ENCODE measurements at regions not wholly inside any gene's neighbourhood (a gene's known extent, or its start where the extent isn't known, plus 50 kb on each side); places are given as distances from the start of the nearest gene placed in this dataset.

- Histone ChIP-seq H3K27me3 (replicated peaks in 1 of 4; ENCODE audit: control extremely low read depth in 1 of 4, control insufficient read depth in 3 of 4, insufficient read depth in 4 of 4, low read length in 3 of 4) (no peaks in the 10 kb centered on the region), H2AFZ (ENCODE audit: insufficient read depth, low read depth, low read length, poor library complexity, severe bottlenecking) (no peak overlapping the region), H3K79me2 (ENCODE audit: control insufficient read depth, insufficient read depth, low read length) (no peaks in the 10 kb centered on the region), H3K4me2 (replicated peaks; ENCODE audit: low read depth, low read length, poor library complexity, severe bottlenecking) (no peak overlapping the region), H3K4me3 (ENCODE audit: control extremely low read depth in 1 of 5, extremely low read depth in 1 of 5, insufficient read depth in 1 of 5, low read depth in 2 of 5, low read length in 4 of 5) (no peak overlapping the region), H3K36me3 (replicated peaks in 1 of 2; ENCODE audit: control extremely low read depth in 1 of 2, control insufficient read depth in 1 of 2, extremely low read depth in 1 of 2, insufficient read depth in 2 of 2, low read length in 1 of 2) (no peaks in the 10 kb centered on the region), H3K4me1 (ENCODE audit: control insufficient read depth in 2 of 2, insufficient read depth in 2 of 2, low read length in 2 of 2) (no peaks in the 10 kb centered on the region), H3K9ac (ENCODE audit: low read length) (no peak overlapping the region), H3K9me3 (ENCODE audit: control extremely low read depth in 1 of 3, control insufficient read depth in 2 of 3, insufficient read depth in 1 of 3, low read length in 2 of 3) (no peaks in the 10 kb centered on the region), H4K20me1 (ENCODE audit: control insufficient read depth, insufficient read depth, low read length, poor library complexity, severe bottlenecking) (no peaks in the 10 kb centered on the region), H3K27ac (ENCODE audit: low read length in 2 of 2) (no peak overlapping the region)
- no peaks in the 10 kb centered on the region for H3K4me1 Mint-ChIP-seq
- no peak for ATAC-seq (ENCODE audit: low read depth)
- H3K27ac Mint-ChIP-seq, result no peak overlapping the region
- H3K9me3 Mint-ChIP-seq (ENCODE audit: insufficient read depth), result no peaks in the 10 kb centered on the region
- POLR2A ChIA-PET, result no interaction called here
- no peaks in the 10 kb centered on the region for H3K27me3 Mint-ChIP-seq
- CTCF ChIA-PET, result no interaction called here
- intact Hi-C loops (cut with micrococcal nuclease), result no loop called here
- no peak for TF ChIP-seq CTCF (IDR thresholded peaks at IDR 0.05)
- no peak overlapping the region for H3K4me3 Mint-ChIP-seq
- no peak for DNase-seq
These were observed 1114.7 kb downstream of the REEP3 start for GRCh38 chr10:64635906-64636305.

GRCh38 chr10:64636461-64636860 is 1115.3 kb downstream of the REEP3 start:
- ChIA-PET POLR2A (no interaction called here), CTCF (no interaction called here)
- no peak overlapping the region for H3K27ac Mint-ChIP-seq
- no peak overlapping the region for H3K4me3 ChIP-seq (ENCODE audit: control extremely low read depth in 1 of 5, extremely low read depth in 1 of 5, insufficient read depth in 1 of 5, low read depth in 2 of 5, low read length in 4 of 5)
- H3K9me3 Mint-ChIP-seq (ENCODE audit: insufficient read depth), result no peaks in the 10 kb centered on the region
- H4K20me1 ChIP-seq (ENCODE audit: control insufficient read depth, insufficient read depth, low read length, poor library complexity, severe bottlenecking), result no peaks in the 10 kb centered on the region
- no CpG with 5 or more reads among the region's 3 CpGs for WGBS (ENCODE audit: insufficient coverage)
- intact Hi-C loops (cut with micrococcal nuclease), result no loop called here
- H3K4me1 Mint-ChIP-seq, result no peaks in the 10 kb centered on the region
- TF ChIP-seq CTCF (IDR thresholded peaks at IDR 0.05), result no peak
- TF ChIP-seq EZH2 (IDR thresholded peaks at IDR 0.05; ENCODE audit: borderline replicate concordance, insufficient read depth, low read depth, low read length, poor library complexity, severe bottlenecking), result no peak
- DNase-seq (no peak), ATAC-seq (ENCODE audit: low read depth) (no peak)
- H3K4me3 Mint-ChIP-seq, result no peak overlapping the region
- H2AFZ ChIP-seq (ENCODE audit: insufficient read depth, low read depth, low read length, poor library complexity, severe bottlenecking), result no peak overlapping the region
- no peak overlapping the region for H3K4me2 ChIP-seq (replicated peaks; ENCODE audit: low read depth, low read length, poor library complexity, severe bottlenecking)
- no peak overlapping the region for H3K27ac ChIP-seq (ENCODE audit: low read length in 2 of 2)
- no peak overlapping the region for H3K9ac ChIP-seq (ENCODE audit: low read length)
- H3K36me3 ChIP-seq (replicated peaks in 1 of 2; ENCODE audit: control extremely low read depth in 1 of 2, control insufficient read depth in 1 of 2, extremely low read depth in 1 of 2, insufficient read depth in 2 of 2, low read length in 1 of 2), result no peaks in the 10 kb centered on the region
- no peaks in the 10 kb centered on the region for H3K27me3 Mint-ChIP-seq
- no peaks in the 10 kb centered on the region for H3K27me3 ChIP-seq (replicated peaks in 1 of 4; ENCODE audit: control extremely low read depth in 1 of 4, control insufficient read depth in 3 of 4, insufficient read depth in 4 of 4, low read length in 3 of 4)
- no peaks in the 10 kb centered on the region for H3K79me2 ChIP-seq (ENCODE audit: control insufficient read depth, insufficient read depth, low read length)
- no peaks in the 10 kb centered on the region for H3K9me3 ChIP-seq (ENCODE audit: control extremely low read depth in 1 of 3, control insufficient read depth in 2 of 3, insufficient read depth in 1 of 3, low read length in 2 of 3)
- H3K4me1 ChIP-seq (ENCODE audit: control insufficient read depth in 2 of 2, insufficient read depth in 2 of 2, low read length in 2 of 2), result no peaks in the 10 kb centered on the region

Measured in B cell (primary cell).